GM12874 (cell line): ENCODE measurements at regions not wholly inside any gene's neighbourhood (a gene's known extent, or its start where the extent isn't known, plus 50 kb on each side); places are given as distances from the start of the nearest gene placed in this dataset.
A peak's percentile ranks its signal among the peaks of the same experiment; 100 is the strongest.

Experiments
- TF ChIP-seq, protein P1 (sequence below): IDR thresholded peaks from 2 replicates; pipeline ENCODE4 v1.5.1; 2011; ENCODE audit warnings: low read depth, mild to moderate bottlenecking, control low read depth, low read length, moderate library complexity; ENCODE audit not compliant: insufficient read depth

DNA sequence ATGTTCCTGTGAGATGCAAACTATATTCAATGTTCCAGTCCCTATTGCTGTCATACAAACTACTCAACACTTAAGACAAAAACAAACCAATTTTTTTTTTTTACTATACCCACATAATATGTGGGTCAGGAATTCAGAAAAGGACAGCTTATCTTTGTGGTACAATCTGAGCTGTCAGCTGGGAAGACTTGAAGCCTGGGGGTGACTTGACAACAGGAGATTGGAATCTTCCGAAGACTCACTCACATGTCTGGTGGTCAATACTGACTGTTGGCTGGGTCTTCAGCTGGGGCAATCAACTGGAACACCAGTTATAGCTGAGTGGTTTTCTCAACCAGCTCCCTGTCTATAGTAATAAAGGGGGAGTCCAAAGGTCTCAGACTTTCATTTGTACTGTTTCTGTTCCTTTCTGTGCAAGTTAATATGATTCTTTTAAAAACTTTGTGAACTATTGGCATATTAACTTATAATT is 81.7 kb upstream of the ATP1B1 start:
- TF ChIP-seq, protein P1, sequence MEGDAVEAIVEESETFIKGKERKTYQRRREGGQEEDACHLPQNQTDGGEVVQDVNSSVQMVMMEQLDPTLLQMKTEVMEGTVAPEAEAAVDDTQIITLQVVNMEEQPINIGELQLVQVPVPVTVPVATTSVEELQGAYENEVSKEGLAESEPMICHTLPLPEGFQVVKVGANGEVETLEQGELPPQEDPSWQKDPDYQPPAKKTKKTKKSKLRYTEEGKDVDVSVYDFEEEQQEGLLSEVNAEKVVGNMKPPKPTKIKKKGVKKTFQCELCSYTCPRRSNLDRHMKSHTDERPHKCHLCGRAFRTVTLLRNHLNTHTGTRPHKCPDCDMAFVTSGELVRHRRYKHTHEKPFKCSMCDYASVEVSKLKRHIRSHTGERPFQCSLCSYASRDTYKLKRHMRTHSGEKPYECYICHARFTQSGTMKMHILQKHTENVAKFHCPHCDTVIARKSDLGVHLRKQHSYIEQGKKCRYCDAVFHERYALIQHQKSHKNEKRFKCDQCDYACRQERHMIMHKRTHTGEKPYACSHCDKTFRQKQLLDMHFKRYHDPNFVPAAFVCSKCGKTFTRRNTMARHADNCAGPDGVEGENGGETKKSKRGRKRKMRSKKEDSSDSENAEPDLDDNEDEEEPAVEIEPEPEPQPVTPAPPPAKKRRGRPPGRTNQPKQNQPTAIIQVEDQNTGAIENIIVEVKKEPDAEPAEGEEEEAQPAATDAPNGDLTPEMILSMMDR: no peak

DNA sequence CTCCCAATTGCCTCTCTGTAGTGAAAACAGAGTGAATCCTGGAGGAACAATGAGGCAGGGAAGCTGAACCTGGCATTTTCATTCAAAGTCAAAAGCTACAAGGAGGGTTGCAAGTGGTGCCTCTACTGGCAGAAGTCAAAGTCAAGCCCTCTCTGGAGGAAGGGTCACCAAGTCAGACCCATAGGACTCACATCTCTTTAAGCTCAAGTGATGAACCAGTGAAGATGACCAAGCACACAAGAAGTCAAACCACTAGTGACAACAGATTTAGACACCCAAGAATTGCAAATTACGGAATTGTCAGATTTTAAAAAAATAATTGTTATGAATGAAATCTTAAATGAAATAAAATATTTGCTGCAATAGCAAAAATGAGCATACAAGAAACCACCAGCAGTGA is 81.1 kb upstream of the ATP1B1 start:
- TF ChIP-seq, protein P1: 0 out of 2 replicates have a peak, but pooled peaks have one; percentile 7

DNA sequence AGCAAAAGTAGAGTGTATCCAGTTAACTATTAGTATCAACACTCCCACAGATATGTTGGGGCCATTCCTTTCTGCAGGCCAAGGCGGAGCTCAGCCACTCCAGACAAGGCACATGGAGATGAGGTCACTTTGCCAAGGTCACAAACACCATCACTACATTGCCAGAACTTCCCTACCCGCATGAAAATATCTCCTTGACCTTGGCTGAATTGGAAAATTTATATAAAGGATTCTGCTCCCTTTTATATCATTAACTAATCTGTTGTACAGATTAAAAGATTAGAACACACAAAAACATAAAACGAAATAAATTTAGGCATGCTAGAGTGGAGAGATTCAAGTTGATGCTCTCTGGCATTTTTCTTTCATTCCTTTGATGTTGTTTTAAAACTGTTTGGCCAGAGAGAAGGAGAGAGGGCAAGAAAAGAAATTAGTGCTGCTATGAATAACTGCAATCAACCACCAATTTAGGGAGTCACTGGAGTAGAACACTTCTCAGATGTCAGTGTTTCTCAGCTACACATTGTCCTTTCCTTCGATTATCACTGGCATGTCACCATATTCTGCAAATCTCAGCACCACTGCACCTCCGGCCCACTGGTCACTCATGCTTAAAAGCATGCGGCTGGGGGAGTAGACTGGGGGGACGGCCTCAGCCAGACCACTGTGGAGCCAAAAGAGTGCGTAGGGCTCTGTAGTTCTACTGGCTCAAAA is 78.7 kb upstream of the ATP1B1 start:
- TF ChIP-seq, protein P1: no peak

DNA sequence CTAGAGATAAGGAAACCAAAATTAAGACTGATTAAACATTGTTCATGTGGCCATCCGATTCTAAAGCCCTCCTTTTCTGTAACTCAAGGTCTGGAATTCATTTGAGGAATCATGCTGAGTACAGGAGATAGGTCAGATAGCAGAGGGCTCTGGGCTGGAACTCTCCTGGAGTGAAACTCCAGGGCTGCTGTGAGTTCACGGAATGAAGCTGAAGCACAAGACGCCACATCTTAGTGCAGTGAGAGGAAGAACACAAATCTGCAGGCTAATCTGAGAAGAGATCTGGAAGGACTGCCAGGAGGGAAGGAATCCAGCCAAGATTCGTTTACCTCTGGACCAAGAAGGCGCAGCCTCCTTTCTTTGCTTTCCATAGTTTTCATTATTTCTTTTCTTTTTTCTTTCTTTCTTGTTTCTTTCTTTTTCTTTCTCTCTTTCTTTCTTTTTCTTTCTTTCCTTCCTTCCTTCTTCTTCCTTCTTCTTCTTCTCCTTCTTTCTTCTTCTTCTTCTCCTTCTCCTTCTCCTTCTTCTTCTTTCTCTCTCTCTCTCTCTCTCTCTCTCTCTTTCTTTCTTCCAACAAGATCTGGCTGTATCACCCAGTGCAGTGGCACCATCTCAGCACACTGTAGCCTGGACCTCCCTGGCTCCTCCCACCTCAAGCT is 74.8 kb upstream of the ATP1B1 start:
- TF ChIP-seq, protein P1: no peak

DNA sequence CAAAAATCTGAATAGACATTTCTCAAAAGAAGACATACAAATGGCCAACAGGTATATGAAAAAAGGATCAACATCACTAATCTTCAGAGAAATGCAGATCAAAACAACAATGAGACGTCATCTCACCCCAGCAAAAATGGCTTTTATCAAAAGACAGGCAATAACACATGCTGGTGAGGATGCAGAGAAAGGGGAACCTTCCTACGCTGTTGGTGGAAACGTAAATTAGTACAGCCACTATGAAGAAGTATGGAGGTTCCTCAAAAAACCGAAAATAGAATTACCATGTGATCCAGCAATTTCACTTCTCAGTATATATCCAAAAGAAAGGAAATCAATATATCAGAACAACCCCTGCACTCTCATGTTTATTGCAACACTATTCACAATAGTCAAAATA is 65.1 kb upstream of the ATP1B1 start:
- TF ChIP-seq, protein P1: no peak

DNA sequence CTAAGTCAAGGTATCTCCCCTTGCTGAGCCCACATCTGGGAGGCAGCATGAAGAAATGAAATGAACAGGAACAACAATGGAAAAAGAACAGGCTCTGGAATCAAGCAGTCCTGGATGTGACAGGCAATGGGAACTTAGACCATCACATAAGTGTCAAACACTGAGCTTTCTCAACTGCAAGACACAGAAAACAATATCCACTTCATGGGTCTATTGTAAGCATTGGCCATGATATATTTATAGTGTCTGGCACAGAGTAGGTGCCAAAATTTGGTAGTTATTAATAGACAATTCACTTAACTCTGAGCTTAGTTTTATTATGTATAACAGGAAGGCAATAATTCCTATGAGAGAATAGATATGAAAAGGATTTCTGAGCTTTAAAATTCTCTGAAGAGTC is 64.1 kb upstream of the ATP1B1 start:
- TF ChIP-seq, protein P1: no peak

DNA sequence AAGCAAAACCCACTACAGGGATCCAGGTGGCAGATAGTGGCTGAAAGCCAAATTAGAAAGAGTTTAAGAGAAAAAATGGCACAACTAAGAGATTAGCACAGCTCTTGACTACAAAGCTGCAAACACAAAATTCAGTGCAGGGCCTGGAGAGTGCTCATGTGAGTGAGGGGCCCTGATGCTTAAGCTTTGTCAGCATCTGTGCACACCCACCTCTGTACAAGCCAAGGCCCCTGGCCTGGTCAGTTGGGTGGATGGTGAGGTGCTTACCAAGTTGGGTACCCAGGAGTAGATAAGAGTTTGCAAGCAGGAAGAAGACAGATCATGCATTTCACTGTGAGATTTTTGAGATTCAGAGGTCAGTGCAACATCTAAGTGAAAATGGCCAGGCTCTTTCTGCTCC is 62.7 kb upstream of the ATP1B1 start:
- TF ChIP-seq, protein P1: no peak
